Naive thymus-derived CD4-positive, alpha-beta T cell (primary cell): ENCODE measurements at regions not wholly inside any gene's neighbourhood (a gene's known extent, or its start where the extent isn't known, plus 50 kb on each side); places are given as distances from the start of the nearest gene placed in this dataset.

Source experiments
- ATAC-seq: fragments of 150-1000 bp; cut with Tn5 transposase; 2 replicates; pipeline ENCODE4 v1.10.0; 2021; ENCODE audit warnings: mild to moderate bottlenecking, moderate library complexity
- CTCF ChIA-PET: fragments of 350-600 bp; sonication (Branson Sonifier 250); formaldehyde crosslinking; loops from one replicate; lab custom pipeline; 2021; ENCODE audit warnings: antibody characterized with exemption; lab: Charles Lee
- POLR2A ChIA-PET: fragments of 350-600 bp; sonication (Branson Sonifier 250); formaldehyde crosslinking; loops from one replicate; lab custom pipeline; 2021; ENCODE audit warnings: antibody characterized with exemption, inconsistent platforms; lab: Charles Lee
- DNase-seq, 9 donors: peaks; one replicate each; pipeline versions ENCODE4 v3.0.0 to v3.0.0-alpha.2; 2020 to 2022; ENCODE audit warnings: mixed read lengths in 1 of 9
- H3K27ac ChIP-seq: one replicate; pipeline ENCODE4 v1.7.0; 2013; ENCODE audit warnings: mild to moderate bottlenecking, low read depth, low read length, moderate library complexity
- H3K27me3 ChIP-seq, 2 donors: one replicate each; pipeline ENCODE4 v1.7.0; 2013; ENCODE audit warnings: low read length in 2 of 2, mild to moderate bottlenecking in 2 of 2, moderate library complexity in 2 of 2; ENCODE audit not compliant: control insufficient read depth in 2 of 2, insufficient read depth in 2 of 2
- H3K36me3 ChIP-seq, 3 experiments: 1 replicate in 2 of 3; 2 replicates in 1 of 3; pipeline ENCODE4 v1.7.0; 2013; ENCODE audit warnings: low read length in 3 of 3, mild to moderate bottlenecking in 3 of 3, moderate library complexity in 1 of 3; ENCODE audit not compliant: insufficient read depth in 3 of 3, control insufficient read depth in 2 of 3
- H3K4me1 ChIP-seq, 2 donors: one replicate each; pipeline ENCODE4 v1.7.0; 2013; ENCODE audit warnings: low read length in 2 of 2, mild to moderate bottlenecking in 2 of 2, moderate library complexity in 1 of 2; ENCODE audit not compliant: control insufficient read depth in 2 of 2, insufficient read depth in 2 of 2
- H3K4me3 ChIP-seq: 2 replicates; pipeline ENCODE4 v1.7.0; 2013; ENCODE audit warnings: mild to moderate bottlenecking, low read length
- H3K9me3 ChIP-seq, 3 experiments: 1 replicate in 2 of 3; 2 replicates in 1 of 3; pipeline ENCODE4 v1.7.0; 2013; ENCODE audit warnings: low read length in 3 of 3; ENCODE audit not compliant: control insufficient read depth in 2 of 3
- H3K27ac Mint-ChIP-seq, 9 donors: one replicate each; pipeline ENCODE4 v1.8.0; 2020 to 2022; ENCODE audit warnings: mixed read lengths in 9 of 9, mild to moderate bottlenecking in 8 of 9, moderate library complexity in 5 of 9, inconsistent platforms in 2 of 9
- H3K27me3 Mint-ChIP-seq, 5 donors: one replicate each; pipeline ENCODE4 v1.8.0; 2021 to 2022; ENCODE audit warnings: mixed read lengths in 5 of 5, mild to moderate bottlenecking in 1 of 5
- H3K36me3 Mint-ChIP-seq, 5 donors: one replicate each; pipeline ENCODE4 v1.8.0; 2020 to 2022; ENCODE audit warnings: mixed read lengths in 5 of 5, mild to moderate bottlenecking in 3 of 5, inconsistent platforms in 1 of 5
- H3K4me1 Mint-ChIP-seq, 7 donors: one replicate each; pipeline ENCODE4 v1.8.0; 2020 to 2022; ENCODE audit warnings: mixed read lengths in 7 of 7, mild to moderate bottlenecking in 3 of 7, inconsistent platforms in 1 of 7
- H3K4me3 Mint-ChIP-seq, 10 donors: one replicate each; pipeline ENCODE4 v1.8.0; 2020 to 2022; ENCODE audit warnings: mild to moderate bottlenecking in 10 of 10, mixed read lengths in 10 of 10, moderate library complexity in 6 of 10, inconsistent platforms in 2 of 10
- H3K9me3 Mint-ChIP-seq, 11 donors: one replicate each; pipeline ENCODE4 v1.8.0; 2020 to 2022; ENCODE audit warnings: mixed read lengths in 11 of 11, mild to moderate bottlenecking in 4 of 11, inconsistent platforms in 1 of 11, moderate library complexity in 1 of 11
- intact Hi-C, 2 donors: fragments of 100-400 bp; cut with micrococcal nuclease; formaldehyde crosslinking; loops; one replicate each; pipeline ENCODE4 v1.15.1; 2023

DNA sequence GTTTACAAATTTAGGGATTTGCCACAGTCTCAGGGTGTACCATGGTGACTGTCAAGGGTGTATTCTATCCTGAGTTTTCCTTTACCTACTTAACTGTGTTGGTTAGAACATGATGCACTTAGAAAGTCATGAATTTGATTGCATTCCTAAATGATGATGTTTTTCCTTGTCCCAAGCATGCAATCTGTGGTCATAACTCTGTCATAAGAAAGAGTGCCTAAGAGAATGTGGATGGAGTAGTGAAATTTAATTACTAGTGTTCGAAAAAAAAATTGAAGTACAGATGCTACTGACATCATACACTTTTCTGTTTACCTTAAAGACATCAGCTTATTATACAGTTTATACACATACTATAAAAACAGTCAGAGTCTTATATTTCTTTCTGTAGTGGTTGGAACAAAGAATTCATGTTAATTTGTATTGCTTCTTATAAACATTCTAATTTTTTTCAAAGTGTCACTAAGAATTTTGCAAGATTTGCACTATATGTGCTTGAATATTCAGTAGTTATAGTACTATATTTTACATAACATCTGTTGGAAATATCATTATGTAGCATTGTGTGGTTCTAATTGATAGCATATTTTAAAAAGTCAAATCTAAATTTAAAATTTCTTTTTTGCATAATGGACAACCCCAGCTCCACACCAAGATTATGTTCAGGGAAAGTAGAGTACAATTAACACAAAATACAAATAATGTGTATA is 231.3 kb upstream of the KCNMB2 start:
- Histone ChIP-seq H3K27me3 (no peaks in the 10 kb centered on the region), H3K4me3 (no peak overlapping the region), H3K9me3 (no peaks in the 10 kb centered on the region), H3K36me3 (no peaks in the 10 kb centered on the region), H3K27ac (no peak overlapping the region), H3K4me1 (no peaks in the 10 kb centered on the region)
- no peaks in the 10 kb centered on the region for H3K27me3 Mint-ChIP-seq
- intact Hi-C loops: no loop called here
- DNase-seq (no peak), ATAC-seq (no peak)
- no peak overlapping the region for H3K4me3 Mint-ChIP-seq
- H3K27ac Mint-ChIP-seq: no peak overlapping the region
- no peaks in the 10 kb centered on the region for H3K36me3 Mint-ChIP-seq
- no peaks in the 10 kb centered on the region for H3K4me1 Mint-ChIP-seq
- H3K9me3 Mint-ChIP-seq: no peaks in the 10 kb centered on the region
- ChIA-PET POLR2A (no interaction called here), CTCF (no interaction called here)

DNA sequence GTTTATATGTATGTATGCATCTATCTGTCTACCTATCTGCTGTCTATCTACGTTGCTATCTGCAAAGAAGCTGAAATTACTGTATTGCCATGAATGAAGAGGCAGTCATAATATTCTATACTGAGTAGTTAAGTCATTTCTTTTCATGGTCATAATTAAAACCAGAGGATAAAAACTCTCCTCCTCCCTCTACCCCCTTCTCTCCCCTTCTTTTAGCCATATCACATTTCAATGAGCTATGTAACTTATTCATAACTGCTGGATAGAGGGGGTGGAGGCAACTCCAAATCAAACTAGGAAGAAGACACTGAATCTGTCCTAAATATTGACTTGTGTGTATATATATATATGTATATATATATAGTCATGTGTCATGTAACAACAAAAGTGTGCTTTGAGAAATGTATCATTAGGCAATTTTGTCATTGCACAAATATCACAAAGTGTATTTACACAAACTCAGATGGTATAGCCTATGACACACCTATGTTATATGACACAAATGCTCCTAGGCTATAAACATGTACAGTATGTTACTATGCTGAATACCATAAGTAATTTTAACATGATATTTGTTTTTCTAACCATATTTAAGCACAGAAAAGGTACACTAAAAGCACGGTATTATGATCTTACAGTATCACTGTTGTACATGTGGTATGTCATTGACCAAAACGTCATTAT is 229.7 kb upstream of the KCNMB2 start:
- Histone ChIP-seq H3K4me3 (no peak overlapping the region), H3K27me3 (no peaks in the 10 kb centered on the region), H3K36me3 (no peaks in the 10 kb centered on the region), H3K4me1 (no peaks in the 10 kb centered on the region), H3K27ac (no peak overlapping the region), H3K9me3 (no peaks in the 10 kb centered on the region)
- Mint-ChIP-seq H3K9me3 (no peaks in the 10 kb centered on the region), H3K4me1 (no peaks in the 10 kb centered on the region), H3K36me3 (no peaks in the 10 kb centered on the region), H3K27ac (no peak overlapping the region), H3K27me3 (no peaks in the 10 kb centered on the region), H3K4me3 (no peak overlapping the region)
- DNase-seq (no peak), ATAC-seq (no peak)
- intact Hi-C loops: no loop called here
- ChIA-PET CTCF (no interaction called here), POLR2A (no interaction called here)

DNA sequence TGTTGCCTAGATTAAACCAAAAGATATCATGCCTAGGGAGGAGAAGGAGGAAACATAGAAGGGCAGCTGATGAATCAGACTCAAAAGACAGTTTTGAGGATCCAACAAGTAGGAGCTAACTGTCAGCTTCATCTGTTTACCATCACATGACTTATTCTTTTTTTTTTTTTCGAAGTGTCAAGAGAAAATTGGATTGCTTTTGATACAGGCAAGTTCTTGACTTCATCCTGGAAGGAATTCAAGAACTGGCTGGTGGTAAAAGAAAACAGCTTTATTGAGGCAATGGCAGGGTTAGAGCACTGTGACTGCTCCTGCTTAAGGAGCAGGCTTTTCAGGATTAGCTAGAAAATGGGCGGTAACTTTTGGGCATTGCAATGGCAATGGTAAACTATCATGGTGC is 227.5 kb upstream of the KCNMB2 start:
- Histone ChIP-seq H3K9me3 (no peaks in the 10 kb centered on the region), H3K27me3 (no peaks in the 10 kb centered on the region), H3K36me3 (no peaks in the 10 kb centered on the region), H3K27ac (no peak overlapping the region), H3K4me3 (no peak overlapping the region), H3K4me1 (no peaks in the 10 kb centered on the region)
- Mint-ChIP-seq H3K9me3 (no peaks in the 10 kb centered on the region), H3K27ac (no peak overlapping the region), H3K27me3 (peaks cover 0 to 3% (median 0%) of the 10 kb centered on the region in 5 donors), H3K4me1 (no peaks in the 10 kb centered on the region), H3K4me3 (no peak overlapping the region), H3K36me3 (no peaks in the 10 kb centered on the region)
- POLR2A ChIA-PET: no interaction called here
- DNase-seq (no peak), ATAC-seq (no peak)
- intact Hi-C loops: no loop called here
- CTCF ChIA-PET: interaction anchor here (0.7 kb wide), 1 partner anchor 750 kb away, joined by 4 read pairs; no protein-coding TSS in a partner anchor

DNA sequence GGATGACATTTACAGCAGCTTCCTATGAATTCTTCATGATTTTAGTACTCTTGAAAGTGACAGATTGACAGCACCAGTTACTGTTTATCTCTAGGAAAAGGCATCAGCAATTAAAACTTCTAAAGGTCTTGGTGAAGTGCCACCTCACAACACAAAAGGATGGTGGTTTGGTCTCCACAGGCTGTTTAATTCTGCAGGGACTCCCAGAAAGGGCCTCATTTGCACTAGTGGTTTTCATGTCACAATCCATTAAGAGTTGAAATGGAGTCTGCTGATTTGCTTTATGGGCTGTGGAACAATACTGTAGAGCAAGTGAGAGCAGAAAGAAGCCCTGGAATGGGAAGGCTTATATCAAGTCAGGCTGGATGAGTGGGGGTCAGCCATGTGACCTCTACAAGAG is 225.3 kb upstream of the KCNMB2 start:
- ATAC-seq: no peak
- no peaks in the 10 kb centered on the region for H3K4me1 Mint-ChIP-seq
- Histone ChIP-seq H3K36me3 (no peaks in the 10 kb centered on the region), H3K4me3 (no peak overlapping the region), H3K9me3 (no peaks in the 10 kb centered on the region), H3K4me1 (no peaks in the 10 kb centered on the region), H3K27me3 (no peaks in the 10 kb centered on the region), H3K27ac (no peak overlapping the region)
- H3K27me3 Mint-ChIP-seq: peaks cover 0 to 3% (median 0%) of the 10 kb centered on the region in 5 donors
- intact Hi-C loops: no loop called here
- H3K27ac Mint-ChIP-seq: no peak overlapping the region
- ChIA-PET POLR2A (no interaction called here), CTCF (no interaction called here)
- H3K36me3 Mint-ChIP-seq: no peaks in the 10 kb centered on the region
- H3K4me3 Mint-ChIP-seq: no peak overlapping the region
- no peak for DNase-seq
- no peaks in the 10 kb centered on the region for H3K9me3 Mint-ChIP-seq

DNA sequence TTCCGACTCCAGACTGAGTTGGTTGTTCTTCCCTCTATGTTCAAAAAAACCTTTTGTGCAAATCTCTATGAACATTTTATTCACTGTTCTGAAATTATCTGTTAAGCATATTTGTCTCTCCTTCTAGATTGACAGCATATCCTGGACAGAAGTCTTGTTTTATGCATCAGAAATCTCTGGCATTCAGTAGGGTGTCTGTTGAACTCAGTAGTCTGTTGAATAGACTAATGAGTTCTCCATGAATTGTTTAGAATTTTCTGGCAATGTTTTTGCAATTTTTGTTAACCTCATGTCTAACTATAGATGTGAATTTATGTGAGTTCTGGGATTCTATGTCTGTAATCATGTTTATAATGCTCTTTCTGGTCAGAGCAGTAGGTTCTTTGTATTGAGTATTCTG is 222.5 kb upstream of the KCNMB2 start:
- Histone ChIP-seq H3K4me1 (no peaks in the 10 kb centered on the region), H3K36me3 (no peaks in the 10 kb centered on the region), H3K27me3 (no peaks in the 10 kb centered on the region), H3K9me3 (no peaks in the 10 kb centered on the region), H3K4me3 (no peak overlapping the region), H3K27ac (no peak overlapping the region)
- DNase-seq (no peak), ATAC-seq (no peak)
- peaks cover 0 to 3% (median 0%) of the 10 kb centered on the region in 5 donors for H3K27me3 Mint-ChIP-seq
- no peaks in the 10 kb centered on the region for H3K9me3 Mint-ChIP-seq
- intact Hi-C loops: no loop called here
- H3K4me3 Mint-ChIP-seq: no peak overlapping the region
- ChIA-PET POLR2A (no interaction called here), CTCF (no interaction called here)
- no peaks in the 10 kb centered on the region for H3K4me1 Mint-ChIP-seq
- no peak overlapping the region for H3K27ac Mint-ChIP-seq
- H3K36me3 Mint-ChIP-seq: no peaks in the 10 kb centered on the region

DNA sequence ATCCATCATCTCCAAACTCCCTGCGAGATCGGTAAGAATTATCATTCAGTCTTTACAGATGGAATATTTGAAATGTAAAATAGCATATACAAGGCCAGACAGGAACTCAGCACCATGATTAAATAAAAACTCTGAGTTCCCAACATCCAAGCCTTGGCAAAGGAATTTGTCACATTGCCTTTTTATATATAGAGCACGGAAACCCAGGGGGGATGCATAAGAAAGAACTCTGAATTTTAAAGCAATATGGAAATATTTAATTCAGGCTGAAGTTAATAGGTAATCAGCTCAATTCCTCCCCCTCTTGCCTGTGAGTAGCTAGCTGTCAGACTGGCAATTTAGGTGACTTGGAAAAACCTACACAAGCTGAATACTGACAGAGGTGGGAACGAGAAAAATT is 217.9 kb upstream of the KCNMB2 start:
- DNase-seq (no peak), ATAC-seq (no peak)
- no peaks in the 10 kb centered on the region for H3K36me3 Mint-ChIP-seq
- H3K27me3 Mint-ChIP-seq: no peaks in the 10 kb centered on the region
- Histone ChIP-seq H3K4me1 (no peaks in the 10 kb centered on the region), H3K4me3 (no peak overlapping the region), H3K27me3 (no peaks in the 10 kb centered on the region), H3K27ac (no peak overlapping the region), H3K36me3 (no peaks in the 10 kb centered on the region), H3K9me3 (no peaks in the 10 kb centered on the region)
- no peak overlapping the region for H3K27ac Mint-ChIP-seq
- CTCF ChIA-PET: no interaction called here
- H3K9me3 Mint-ChIP-seq: no peaks in the 10 kb centered on the region
- intact Hi-C loops: no loop called here
- no peak overlapping the region for H3K4me3 Mint-ChIP-seq
- no peaks in the 10 kb centered on the region for H3K4me1 Mint-ChIP-seq
- POLR2A ChIA-PET: no interaction called here
